Coronary artery (tissue), 2 donors: ENCODE measurements at regions not wholly inside any gene's neighbourhood (a gene's known extent, or its start where the extent isn't known, plus 50 kb on each side); places are given as distances from the start of the nearest gene placed in this dataset.

ENCODE experiments used
- DNase-seq: peaks from one replicate; pipeline ENCODE4 v3.0.0-alpha.2; 2017; ENCODE audit warnings: low spot score
- H3K27ac ChIP-seq, 2 donors: fragments of 200-600 bp; sonication (generic); one replicate each; pipeline ENCODE4 v1.5.1; 2016 to 2019
- H3K4me3 ChIP-seq: fragments of 200-600 bp; sonication (generic); 2 replicates; pipeline ENCODE4 v1.5.1; 2016; ENCODE audit warnings: mild to moderate bottlenecking, moderate library complexity
- TF ChIP-seq, protein P1 (sequence below): fragments of 200-600 bp; sonication (generic); IDR thresholded peaks from one replicate; pipeline ENCODE4 v1.5.1; 2019; ENCODE audit warnings: antibody characterized with exemption

DNA sequence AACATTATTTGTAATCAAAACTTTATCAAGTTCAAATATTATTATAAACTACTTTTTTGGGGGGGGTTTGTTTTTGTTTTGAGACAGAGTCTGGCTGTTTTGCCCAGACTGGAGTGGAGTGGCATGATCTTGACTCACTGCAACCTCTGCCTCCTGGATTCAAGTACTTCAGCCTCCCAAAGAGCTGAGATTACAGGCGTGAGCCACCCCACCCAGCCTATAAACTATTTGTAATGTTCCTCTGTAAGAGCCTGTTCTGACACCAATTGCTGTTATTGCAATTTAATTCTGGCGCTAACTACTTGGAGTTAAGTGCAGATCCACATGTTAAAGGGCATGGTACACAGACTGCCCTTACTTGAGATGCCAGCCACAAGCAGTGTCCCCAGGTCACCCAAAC lies 478.1 kb upstream of the NRP1 start:
- Histone ChIP-seq H3K4me3 (no peak overlapping the region), H3K27ac (no peak overlapping the region)
- TF ChIP-seq, protein P1, sequence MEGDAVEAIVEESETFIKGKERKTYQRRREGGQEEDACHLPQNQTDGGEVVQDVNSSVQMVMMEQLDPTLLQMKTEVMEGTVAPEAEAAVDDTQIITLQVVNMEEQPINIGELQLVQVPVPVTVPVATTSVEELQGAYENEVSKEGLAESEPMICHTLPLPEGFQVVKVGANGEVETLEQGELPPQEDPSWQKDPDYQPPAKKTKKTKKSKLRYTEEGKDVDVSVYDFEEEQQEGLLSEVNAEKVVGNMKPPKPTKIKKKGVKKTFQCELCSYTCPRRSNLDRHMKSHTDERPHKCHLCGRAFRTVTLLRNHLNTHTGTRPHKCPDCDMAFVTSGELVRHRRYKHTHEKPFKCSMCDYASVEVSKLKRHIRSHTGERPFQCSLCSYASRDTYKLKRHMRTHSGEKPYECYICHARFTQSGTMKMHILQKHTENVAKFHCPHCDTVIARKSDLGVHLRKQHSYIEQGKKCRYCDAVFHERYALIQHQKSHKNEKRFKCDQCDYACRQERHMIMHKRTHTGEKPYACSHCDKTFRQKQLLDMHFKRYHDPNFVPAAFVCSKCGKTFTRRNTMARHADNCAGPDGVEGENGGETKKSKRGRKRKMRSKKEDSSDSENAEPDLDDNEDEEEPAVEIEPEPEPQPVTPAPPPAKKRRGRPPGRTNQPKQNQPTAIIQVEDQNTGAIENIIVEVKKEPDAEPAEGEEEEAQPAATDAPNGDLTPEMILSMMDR, result no peak
- DNase-seq, result no peak

DNA sequence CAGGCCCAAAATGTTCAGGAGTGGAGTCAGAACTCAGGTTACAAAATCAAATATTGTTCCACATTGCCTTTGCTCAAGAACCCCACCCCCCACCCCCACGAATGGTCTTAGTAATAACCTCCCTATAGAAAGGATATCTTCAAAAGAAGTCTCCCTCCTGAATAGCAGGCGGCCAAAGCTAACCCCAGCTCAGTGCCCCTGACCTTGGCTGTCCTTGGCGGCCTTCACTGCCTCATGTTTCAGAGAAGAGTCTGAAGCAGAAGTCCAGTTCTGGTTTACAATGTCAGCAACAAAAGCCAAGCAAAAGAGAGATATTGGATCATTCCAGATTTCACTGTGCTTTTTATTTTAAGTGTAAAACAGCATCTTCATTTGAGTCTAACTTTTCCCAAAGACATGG lies 476.5 kb upstream of the NRP1 start:
- Histone ChIP-seq H3K4me3 (no peak overlapping the region), H3K27ac (no peak overlapping the region)
- no peak for DNase-seq
- TF ChIP-seq, protein P1, result no peak

DNA sequence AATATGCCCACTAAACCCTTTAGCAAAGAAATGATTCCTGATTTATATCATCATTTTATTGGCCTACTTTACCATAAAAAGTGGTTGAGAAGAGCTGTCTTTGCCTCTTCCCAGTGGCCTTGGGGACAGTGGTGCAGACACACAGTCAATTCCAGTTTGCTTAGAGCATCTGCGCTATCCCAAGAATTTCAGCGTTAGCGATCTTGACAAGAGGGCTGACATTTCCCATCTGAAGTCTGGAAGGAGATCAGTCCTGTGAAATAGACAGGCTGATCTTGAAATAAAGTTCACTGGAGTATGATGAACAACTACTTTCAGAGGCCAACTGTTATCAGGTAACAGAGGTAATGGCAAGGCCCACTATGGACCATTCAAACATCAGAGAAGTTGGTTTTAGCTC lies 475.3 kb upstream of the NRP1 start:
- H3K4me3 ChIP-seq, result no peak overlapping the region
- DNase-seq, result no peak
- TF ChIP-seq, protein P1, result no peak
- H3K27ac ChIP-seq, result no peak overlapping the region

DNA sequence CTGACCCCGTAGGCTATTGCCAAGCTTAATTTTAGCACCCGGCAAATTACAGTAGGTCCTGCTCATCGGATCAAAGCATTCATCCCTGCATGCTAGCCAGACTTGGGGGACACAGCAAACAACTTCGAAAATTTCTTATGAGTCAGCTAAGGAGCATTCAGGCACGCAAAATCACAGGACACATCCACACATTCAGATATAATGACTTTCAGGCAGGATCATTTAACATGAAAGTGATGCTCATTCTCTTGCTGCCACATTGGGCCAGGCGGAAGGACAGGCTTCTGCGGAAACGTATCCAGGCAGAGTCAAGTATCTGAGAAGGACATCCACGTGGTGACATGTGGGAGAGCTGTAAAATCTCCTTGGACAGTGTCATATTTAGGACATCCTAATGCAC lies 474.0 kb upstream of the NRP1 start:
- no peak overlapping the region for H3K27ac ChIP-seq
- TF ChIP-seq, protein P1, result no peak

DNA sequence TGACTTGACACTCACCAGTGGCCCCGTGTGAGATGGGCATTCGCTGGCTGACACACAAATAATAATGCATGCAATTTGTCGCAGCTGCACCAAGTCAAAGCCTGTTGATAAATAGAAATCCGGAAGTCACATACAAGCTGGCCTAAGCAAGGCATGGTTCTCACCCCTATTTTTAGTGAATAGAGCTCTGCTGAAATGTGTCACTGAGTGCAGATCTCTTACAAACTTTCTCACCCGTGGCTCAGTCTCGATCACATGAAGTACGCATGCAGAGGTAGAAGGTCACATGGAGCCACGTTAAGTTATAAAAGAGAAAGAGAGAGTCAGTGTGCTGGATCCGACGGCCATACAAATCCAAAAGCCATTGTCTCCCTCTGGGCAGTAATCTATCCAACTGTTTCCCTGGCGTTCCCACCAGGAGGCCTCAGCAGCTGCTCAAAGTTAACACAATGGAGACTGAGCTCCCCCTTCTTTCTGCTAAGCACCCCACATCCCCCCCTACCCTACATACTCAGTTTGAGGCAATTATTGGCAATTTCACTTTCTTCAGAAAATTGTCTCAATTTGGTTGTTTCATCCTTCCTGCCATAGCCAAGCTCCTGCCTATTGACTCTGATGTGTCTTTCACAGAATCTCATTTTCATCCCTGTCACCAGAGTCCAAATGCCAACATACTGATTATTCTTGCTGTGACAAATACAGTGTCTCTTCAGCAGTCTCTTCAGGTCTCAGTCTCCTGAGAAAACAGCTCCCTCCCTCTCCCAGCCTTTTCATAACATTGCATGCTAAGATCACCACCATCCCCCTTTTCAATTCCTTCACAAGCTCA lies 473.3 kb upstream of the NRP1 start:
- DNase-seq, result no peak
- TF ChIP-seq, protein P1, result no peak
- Histone ChIP-seq H3K27ac (no peak overlapping the region), H3K4me3 (no peak overlapping the region)

More for the DNA sequence above, 474.0 kb upstream of the NRP1 start:
- no peak for DNase-seq
- no peak overlapping the region for H3K4me3 ChIP-seq

DNA sequence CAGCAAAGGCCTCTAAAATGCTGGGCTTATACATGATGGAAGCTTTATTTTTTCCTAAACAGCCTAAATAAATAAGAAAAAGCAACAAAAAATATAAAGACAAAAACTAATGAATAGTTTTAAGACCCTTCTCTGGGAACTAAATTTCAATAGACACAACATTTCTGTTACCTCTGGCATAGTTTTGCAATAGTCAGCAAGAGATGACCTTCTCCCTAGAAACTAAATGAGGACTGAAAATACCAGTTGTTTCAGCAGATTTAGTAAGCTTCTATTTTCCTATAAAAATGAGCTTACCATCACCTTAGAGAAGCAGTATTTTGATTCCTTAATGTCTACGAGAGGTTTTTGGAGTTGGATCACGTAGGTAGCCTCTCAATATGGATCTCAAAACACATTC lies 471.4 kb upstream of the NRP1 start:
- no peak overlapping the region for H3K4me3 ChIP-seq
- no peak for DNase-seq
- H3K27ac ChIP-seq, result no peak overlapping the region
- TF ChIP-seq, protein P1, result no peak

DNA sequence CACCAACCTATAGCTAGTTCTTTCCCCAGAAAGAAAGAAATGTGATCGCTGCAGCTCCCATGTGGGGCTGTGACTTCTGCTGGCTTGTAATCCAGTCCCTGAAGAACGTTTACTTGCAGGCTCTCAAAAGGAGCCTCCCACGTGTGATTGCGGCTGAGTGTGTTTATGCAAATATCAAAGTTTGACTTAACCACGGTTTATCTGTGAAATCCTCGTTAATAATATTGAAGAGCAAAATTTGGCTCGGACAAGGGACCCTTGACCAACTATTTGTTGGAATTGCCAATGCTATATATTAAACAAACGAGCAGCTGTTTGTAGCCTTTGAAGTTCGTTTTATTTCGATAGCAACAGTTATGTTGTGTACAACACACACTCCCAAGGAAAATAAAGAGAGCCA lies 470.1 kb upstream of the NRP1 start:
- Histone ChIP-seq H3K4me3 (no peak overlapping the region), H3K27ac (no peak overlapping the region)
- DNase-seq, result no peak
- TF ChIP-seq, protein P1, result no peak
